Astrocyte (in vitro differentiated cells and primary cell): ENCODE measurements at regions not wholly inside any gene's neighbourhood (a gene's known extent, or its start where the extent isn't known, plus 50 kb on each side); places are given as distances from the start of the nearest gene placed in this dataset.
"Not testable (repeated sequence)": the region's sequence is repeated elsewhere in the genome, so short reads cannot be mapped to it uniquely, and the experiment has no call there.

Experiments used
- DNase-seq: peaks from one replicate; pipeline ENCODE4 v3.0.0-alpha.2; 2010; ENCODE audit warnings: low read depth
- FAIRE-seq: peaks from 2 replicates; lab custom pipeline; 2011; peaks lifted over from hg19 to GRCh38; lab: Jason Lieb, UNC
- H2AFZ ChIP-seq: 2 replicates; pipeline ENCODE4 v1.6.0; 2012; ENCODE audit warnings: low read depth, low read length, inconsistent platforms
- H3K27ac ChIP-seq: 2 replicates; pipeline ENCODE4 v1.5.1; 2011; ENCODE audit warnings: low read depth, low read length, inconsistent platforms
- H3K27me3 ChIP-seq: 2 replicates; pipeline ENCODE4 v1.6.0; 2011; ENCODE audit warnings: low read length, inconsistent platforms; ENCODE audit not compliant: insufficient read depth
- H3K36me3 ChIP-seq: 2 replicates; pipeline ENCODE4 v1.5.1; 2011; ENCODE audit warnings: low read length, inconsistent platforms; ENCODE audit not compliant: insufficient read depth
- H3K4me1 ChIP-seq: 2 replicates; pipeline ENCODE4 v1.5.1; 2011; ENCODE audit warnings: low read length, inconsistent platforms; ENCODE audit not compliant: insufficient read depth
- H3K4me2 ChIP-seq: 2 replicates; pipeline ENCODE4 v1.6.0; 2012; ENCODE audit warnings: low read length, inconsistent platforms
- H3K4me3 ChIP-seq: 2 replicates; pipeline ENCODE4 v1.5.1; 2011; ENCODE audit warnings: low read depth, mild to moderate bottlenecking, low read length, inconsistent platforms; ENCODE audit not compliant: insufficient read depth
- H3K79me2 ChIP-seq: 2 replicates; pipeline ENCODE4 v1.6.0; 2012; ENCODE audit warnings: mild to moderate bottlenecking, low read length, inconsistent platforms; ENCODE audit not compliant: insufficient read depth
- H3K9ac ChIP-seq: 2 replicates; pipeline ENCODE4 v1.6.0; 2012; ENCODE audit warnings: mild to moderate bottlenecking, low read length, inconsistent platforms
- H3K9me3 ChIP-seq: 2 replicates; pipeline ENCODE4 v1.5.1; 2012; ENCODE audit warnings: low read depth, mild to moderate bottlenecking, low read length, inconsistent platforms; ENCODE audit not compliant: insufficient read depth
- H4K20me1 ChIP-seq: 2 replicates; pipeline ENCODE4 v1.6.0; 2012; ENCODE audit warnings: low read length, inconsistent platforms; ENCODE audit not compliant: insufficient read depth
- H3K27ac Mint-ChIP-seq: one replicate; pipeline ENCODE4 v1.8.0; 2021; ENCODE audit warnings: mild to moderate bottlenecking, mixed read lengths; ENCODE audit not compliant: unreplicated experiment
- H3K27me3 Mint-ChIP-seq: one replicate; pipeline ENCODE4 v1.8.0; 2021; ENCODE audit warnings: low read depth, mixed read lengths; ENCODE audit not compliant: unreplicated experiment
- H3K36me3 Mint-ChIP-seq: one replicate; pipeline ENCODE4 v1.8.0; 2021; ENCODE audit warnings: low read depth, mixed read lengths; ENCODE audit not compliant: unreplicated experiment
- H3K4me1 Mint-ChIP-seq: one replicate; pipeline ENCODE4 v1.8.0; 2021; ENCODE audit warnings: low read depth, mixed read lengths; ENCODE audit not compliant: unreplicated experiment
- H3K4me3 Mint-ChIP-seq: one replicate; pipeline ENCODE4 v1.8.0; 2021; ENCODE audit warnings: mild to moderate bottlenecking, moderate library complexity, mixed read lengths; ENCODE audit not compliant: unreplicated experiment
- H3K9me3 Mint-ChIP-seq: one replicate; pipeline ENCODE4 v1.8.0; 2021; ENCODE audit warnings: mild to moderate bottlenecking, mixed read lengths; ENCODE audit not compliant: unreplicated experiment

DNA sequence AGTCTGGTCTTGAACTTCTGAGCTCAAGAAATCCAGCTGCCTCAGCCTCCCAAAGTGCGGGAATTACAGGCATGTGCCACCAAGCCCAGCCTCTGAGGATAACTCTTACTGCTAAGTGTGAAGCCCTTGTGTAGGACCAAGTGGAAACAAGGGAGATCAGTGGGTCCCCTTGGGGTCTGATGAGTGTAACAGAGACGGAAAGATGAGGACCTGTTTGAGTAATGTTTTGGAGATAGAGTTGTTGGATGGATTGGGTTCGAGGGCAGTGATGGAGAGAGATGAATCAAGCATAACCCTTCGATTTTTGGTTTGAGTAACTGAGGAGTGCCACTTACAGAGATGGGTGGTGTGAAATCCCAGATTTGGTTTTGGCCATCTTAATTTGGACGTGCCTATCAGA lies 378.7 kb downstream of the ANAPC1 start:
- not testable (repeated sequence) for H3K36me3 Mint-ChIP-seq, H3K4me2 ChIP-seq, H3K27ac Mint-ChIP-seq, H3K9me3 ChIP-seq, H3K79me2 ChIP-seq, H3K27ac ChIP-seq, H3K27me3 ChIP-seq, H3K9ac ChIP-seq, H3K9me3 Mint-ChIP-seq, H2AFZ ChIP-seq, H3K27me3 Mint-ChIP-seq, FAIRE-seq, H3K4me3 Mint-ChIP-seq, H3K4me1 ChIP-seq, DNase-seq, H3K36me3 ChIP-seq, H3K4me3 ChIP-seq, H3K4me1 Mint-ChIP-seq, H4K20me1 ChIP-seq

DNA sequence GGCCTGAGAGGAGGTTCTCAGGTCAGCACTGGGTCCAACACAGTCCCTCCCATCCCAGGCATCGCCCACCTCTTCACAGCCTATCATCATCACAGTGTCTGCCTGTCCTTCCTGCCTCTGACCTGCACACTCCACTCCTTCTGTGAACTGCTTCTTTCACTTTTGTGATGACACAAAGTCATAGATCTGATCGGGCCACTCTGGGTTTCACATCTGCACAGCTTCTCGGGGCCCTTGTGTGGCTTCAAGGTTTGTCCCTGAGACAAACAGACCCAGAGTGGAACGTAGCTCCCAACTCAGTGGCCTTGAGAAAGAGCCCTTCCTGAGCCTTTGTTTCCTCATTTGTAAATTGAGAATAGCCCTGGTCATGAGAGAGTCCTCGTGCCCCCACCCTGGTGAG lies 377.1 kb downstream of the ANAPC1 start:
- H3K27me3 ChIP-seq, H3K4me1 Mint-ChIP-seq, H3K4me1 ChIP-seq, H3K36me3 ChIP-seq, H3K9me3 Mint-ChIP-seq, H3K36me3 Mint-ChIP-seq, H4K20me1 ChIP-seq, H3K9ac ChIP-seq, H3K27ac Mint-ChIP-seq, H3K4me3 ChIP-seq, H3K4me3 Mint-ChIP-seq, H3K27ac ChIP-seq, FAIRE-seq, H3K79me2 ChIP-seq, H2AFZ ChIP-seq, H3K4me2 ChIP-seq, H3K9me3 ChIP-seq, DNase-seq, H3K27me3 Mint-ChIP-seq: not testable (repeated sequence)

DNA sequence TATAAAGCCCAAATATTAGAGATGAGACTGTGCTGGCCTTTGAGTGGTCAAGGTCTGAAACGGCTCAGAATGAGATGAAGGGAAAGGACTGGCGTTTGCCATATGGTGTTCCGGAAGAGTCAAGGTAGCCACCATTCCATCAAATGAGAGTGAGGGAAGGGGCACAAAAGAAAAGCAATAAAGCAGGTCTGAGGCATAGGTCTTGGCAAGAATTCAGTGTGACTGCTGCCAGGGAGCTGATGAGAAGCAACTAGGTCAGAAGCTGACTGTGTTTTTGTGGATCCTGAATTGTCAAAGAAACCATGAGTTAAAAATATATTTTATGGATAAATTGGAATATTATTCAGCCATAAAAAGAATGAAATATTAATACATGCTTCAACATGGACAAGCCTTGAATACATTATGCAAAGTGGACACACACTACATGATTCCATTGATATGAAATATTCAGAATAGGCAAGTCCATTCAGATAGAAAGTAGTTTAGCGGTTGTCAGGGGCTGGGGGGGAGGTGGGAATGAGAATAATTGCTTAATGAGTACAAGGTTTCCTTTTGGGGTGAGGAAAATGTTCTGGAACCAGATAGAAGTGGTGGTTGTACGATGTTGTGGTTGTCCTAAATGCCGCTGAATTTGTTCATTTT lies 374.6 kb downstream of the ANAPC1 start:
- not testable (repeated sequence) for FAIRE-seq, H3K27me3 Mint-ChIP-seq, H3K9me3 Mint-ChIP-seq

DNA sequence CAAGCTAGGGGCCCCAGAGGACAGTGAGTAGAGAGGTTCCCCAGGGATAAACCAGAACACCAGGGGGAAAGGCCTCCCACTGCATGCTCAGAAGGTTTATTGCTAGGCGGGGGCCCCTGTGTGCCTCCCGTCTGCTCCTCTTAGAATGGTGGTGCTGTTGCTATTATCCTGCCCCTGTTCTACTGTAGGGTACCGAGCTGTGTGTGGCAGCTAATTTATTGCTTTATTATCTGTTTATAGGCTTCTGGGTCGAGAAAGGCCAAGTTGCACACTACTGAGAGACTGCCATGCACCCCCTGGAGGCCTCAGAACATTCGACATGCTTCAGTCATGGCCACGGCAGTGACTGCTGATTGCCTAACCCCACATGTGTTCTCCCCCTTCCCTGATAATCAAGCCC lies 373.6 kb downstream of the ANAPC1 start:
- H3K27ac Mint-ChIP-seq, H3K27me3 Mint-ChIP-seq, H3K36me3 ChIP-seq, H3K36me3 Mint-ChIP-seq, H4K20me1 ChIP-seq, H3K4me2 ChIP-seq, H3K27me3 ChIP-seq, H3K79me2 ChIP-seq, H3K9ac ChIP-seq, H3K9me3 ChIP-seq, H3K4me1 Mint-ChIP-seq, FAIRE-seq, H3K27ac ChIP-seq, H3K4me3 ChIP-seq, DNase-seq, H3K4me1 ChIP-seq, H2AFZ ChIP-seq, H3K4me3 Mint-ChIP-seq, H3K9me3 Mint-ChIP-seq: not testable (repeated sequence)

More for the DNA sequence above, 374.6 kb downstream of the ANAPC1 start:
- H3K79me2 ChIP-seq, H3K4me1 ChIP-seq, H3K4me3 Mint-ChIP-seq, H3K4me2 ChIP-seq, H3K27me3 ChIP-seq, H3K27ac Mint-ChIP-seq, H3K4me3 ChIP-seq, H3K4me1 Mint-ChIP-seq, H2AFZ ChIP-seq, H3K36me3 ChIP-seq, H4K20me1 ChIP-seq, H3K36me3 Mint-ChIP-seq, DNase-seq, H3K27ac ChIP-seq, H3K9ac ChIP-seq, H3K9me3 ChIP-seq: not testable (repeated sequence)

DNA sequence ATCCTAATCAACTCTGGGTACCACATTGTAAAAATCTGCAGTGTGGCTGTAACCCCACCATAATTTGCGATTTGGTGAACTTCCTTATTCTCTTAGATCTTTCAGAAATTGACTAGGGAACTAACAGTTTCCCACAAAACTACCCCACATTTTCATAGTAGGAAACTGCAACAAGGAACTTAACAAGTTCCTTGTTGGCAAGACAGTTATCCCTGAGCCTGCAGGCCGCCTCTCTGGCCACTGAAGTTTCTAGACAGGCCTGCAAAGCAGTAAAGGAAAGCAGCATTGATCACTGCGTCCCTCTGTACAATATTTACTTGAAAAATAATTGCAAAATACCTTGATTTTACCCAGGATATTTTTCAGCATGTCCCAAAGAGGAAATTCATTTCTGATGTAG lies 372.9 kb downstream of the ANAPC1 start:
- not testable (repeated sequence) for H3K36me3 Mint-ChIP-seq, H3K4me3 ChIP-seq, H3K9me3 ChIP-seq, H3K4me3 Mint-ChIP-seq, H3K27ac Mint-ChIP-seq, H3K27ac ChIP-seq, H3K27me3 ChIP-seq, H3K27me3 Mint-ChIP-seq, H3K4me1 ChIP-seq, H2AFZ ChIP-seq, H3K79me2 ChIP-seq, H3K9me3 Mint-ChIP-seq, H4K20me1 ChIP-seq, DNase-seq, FAIRE-seq, H3K9ac ChIP-seq, H3K36me3 ChIP-seq, H3K4me2 ChIP-seq, H3K4me1 Mint-ChIP-seq

DNA sequence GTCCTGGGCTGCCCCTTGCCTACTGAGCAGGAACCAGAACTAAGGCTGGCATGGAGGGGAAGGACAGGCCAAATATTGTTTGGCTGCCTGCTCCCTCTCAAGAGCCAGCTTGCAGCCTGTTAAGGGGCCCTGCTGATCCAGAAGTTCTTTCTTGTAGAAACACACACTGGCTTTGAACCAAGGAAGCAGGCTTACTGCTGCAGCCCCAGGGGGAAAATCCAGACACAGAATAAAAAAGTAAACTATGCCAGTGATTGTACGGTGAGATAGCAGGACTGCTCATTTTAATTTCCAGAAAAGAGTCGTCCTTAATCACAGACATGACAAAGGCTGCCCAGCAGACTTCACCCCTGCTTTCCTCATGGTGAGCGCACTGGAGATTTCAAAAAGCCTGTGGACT lies 371.6 kb downstream of the ANAPC1 start:
- not testable (repeated sequence) for H3K27ac Mint-ChIP-seq, H3K4me1 ChIP-seq, H3K9me3 Mint-ChIP-seq, H3K4me2 ChIP-seq, H3K4me1 Mint-ChIP-seq, DNase-seq, H3K79me2 ChIP-seq, H3K9ac ChIP-seq, H3K9me3 ChIP-seq, H3K4me3 ChIP-seq, H4K20me1 ChIP-seq, H3K36me3 ChIP-seq, H3K27me3 ChIP-seq, H2AFZ ChIP-seq, H3K36me3 Mint-ChIP-seq, H3K27me3 Mint-ChIP-seq, H3K27ac ChIP-seq, H3K4me3 Mint-ChIP-seq, FAIRE-seq
